GM21423 (cell line): ENCODE measurements at regions not wholly inside any gene's neighbourhood (a gene's known extent, or its start where the extent isn't known, plus 50 kb on each side); places are given as distances from the start of the nearest gene placed in this dataset.
"Not testable (repeated sequence)": the region's sequence is repeated elsewhere in the genome, so short reads cannot be mapped to it uniquely, and the experiment has no call there.

ENCODE experiments used
- ATAC-seq: cut with Tn5 transposase; IDR thresholded peaks from one replicate; pipeline ENCODE4 v1.9.1; 2021; ENCODE audit warnings: mild to moderate bottlenecking, moderate library complexity; ENCODE audit not compliant: unreplicated experiment

- not testable (repeated sequence) for ATAC-seq
Observed at GRCh38 chr18:12179029-12179428, 75.1 kb upstream of the CIDEA start.

GRCh38 chr18:12179697-12180577 is 74.2 kb upstream of the CIDEA start:
- ATAC-seq = peak; percentile 81

GRCh38 chr18:12198797-12199196 is 55.4 kb upstream of the CIDEA start:
- ATAC-seq = not testable (repeated sequence)

GRCh38 chr18:12200186-12200585 is 54.0 kb upstream of the CIDEA start:
- ATAC-seq = peak; percentile 99
